Common myeloid progenitor, CD34-positive (primary cell): ENCODE measurements at regions not wholly inside any gene's neighbourhood (a gene's known extent, or its start where the extent isn't known, plus 50 kb on each side); places are given as distances from the start of the nearest gene placed in this dataset.

Experiments
- CTCF ChIA-PET: fragments of 350-600 bp; sonication (Branson Sonifier 250); formaldehyde crosslinking; loops from one replicate; lab custom pipeline; 2021; ENCODE audit warnings: antibody characterized with exemption; lab: Charles Lee
- POLR2A ChIA-PET: fragments of 350-600 bp; sonication (Branson Sonifier 250); formaldehyde crosslinking; loops from one replicate; lab custom pipeline; 2021; ENCODE audit warnings: antibody characterized with exemption; lab: Charles Lee
- DNase-seq, 3 donors: peaks; one replicate each; pipeline versions ENCODE4 v3.0.0 to v3.0.0-alpha.2; 2013
- H3K27ac ChIP-seq, 2 experiments: 1 replicate in 1 of 2; 2 replicates in 1 of 2; pipeline ENCODE4 v1.7.0; 2013; ENCODE audit warnings: inconsistent platforms in 2 of 2, low read length in 2 of 2, mild to moderate bottlenecking in 2 of 2, low read depth in 1 of 2, moderate library complexity in 1 of 2; ENCODE audit not compliant: severe bottlenecking in 2 of 2, insufficient read depth in 1 of 2, poor library complexity in 1 of 2
- H3K27me3 ChIP-seq, 5 experiments: replicated peaks in 2 of 5; 1 replicate in 3 of 5; 2 replicates in 2 of 5; pipeline versions ENCODE4 v1.6.1 to v1.7.0; 2013; ENCODE audit warnings: low read length in 4 of 5, mild to moderate bottlenecking in 2 of 5, moderate library complexity in 2 of 5, inconsistent platforms in 1 of 5; ENCODE audit not compliant: insufficient read depth in 5 of 5, control insufficient read depth in 4 of 5
- H3K36me3 ChIP-seq, 4 experiments: 1 replicate in 2 of 4; 2 replicates in 2 of 4; pipeline versions ENCODE4 v1.6.1 to v1.7.0; 2013; ENCODE audit warnings: low read length in 3 of 4, control low read depth in 1 of 4, mild to moderate bottlenecking in 1 of 4; ENCODE audit not compliant: control insufficient read depth in 4 of 4, insufficient read depth in 4 of 4
- H3K4me1 ChIP-seq, 4 experiments: 1 replicate in 3 of 4; 2 replicates in 1 of 4; pipeline versions ENCODE4 v1.6.1 to v1.7.1; 2013; ENCODE audit warnings: low read length in 3 of 4, mild to moderate bottlenecking in 3 of 4, control low read depth in 1 of 4, inconsistent platforms in 1 of 4, moderate library complexity in 1 of 4; ENCODE audit not compliant: control insufficient read depth in 4 of 4, insufficient read depth in 4 of 4; ENCODE audit errors: control extremely low read depth in 1 of 4
- H3K4me3 ChIP-seq, 7 experiments: 1 replicate in 4 of 7; 2 replicates in 3 of 7; pipeline versions ENCODE4 v1.5.1 to v1.7.0; 2013; ENCODE audit warnings: mild to moderate bottlenecking in 7 of 7, low read length in 6 of 7, moderate library complexity in 6 of 7, inconsistent platforms in 2 of 7, low read depth in 2 of 7, control low read depth in 1 of 7; ENCODE audit not compliant: insufficient read depth in 4 of 7, control insufficient read depth in 1 of 7; ENCODE audit errors: extremely low read depth in 1 of 7
- H3K9me3 ChIP-seq, 5 experiments: 1 replicate in 4 of 5; 2 replicates in 1 of 5; pipeline versions ENCODE4 v1.6.1 to v1.7.1; 2013; ENCODE audit warnings: low read length in 4 of 5, mild to moderate bottlenecking in 2 of 5, inconsistent platforms in 1 of 5, low read depth in 1 of 5, moderate library complexity in 1 of 5; ENCODE audit not compliant: control insufficient read depth in 4 of 5, insufficient read depth in 2 of 5; ENCODE audit errors: control extremely low read depth in 1 of 5
- WGBS: methylation state at CpG from one replicate; pipeline ENCODE4 v1.1.5; 2013; ENCODE audit not compliant: insufficient coverage; 5-methylcytosine and 5-hydroxymethylcytosine counted together

DNA sequence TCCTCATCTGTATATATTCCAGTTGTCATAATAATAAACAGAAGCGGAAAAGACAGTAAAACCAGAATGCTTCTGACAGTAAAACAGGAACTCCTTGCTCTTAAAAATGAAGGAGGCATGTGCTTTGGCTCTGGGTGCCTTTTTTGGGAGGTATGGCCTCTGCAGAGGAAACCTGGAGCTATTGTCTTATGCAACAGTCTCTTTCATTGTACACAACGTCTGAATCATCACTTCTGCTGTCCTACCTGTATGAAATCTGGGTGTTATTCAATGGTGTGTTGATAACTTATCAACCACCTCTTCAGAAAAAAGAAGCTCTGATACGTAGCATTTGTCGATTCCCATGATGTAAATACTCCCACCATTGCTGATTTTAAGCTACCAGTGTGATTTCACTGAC, 64.8 kb downstream of the CDCA7 start:
- POLR2A ChIA-PET = no interaction called here
- Histone ChIP-seq H3K4me1 (no peaks in the 10 kb centered on the region), H3K27ac (no peak overlapping the region), H3K27me3 (peaks cover 0 to 4% (median 1%) of the 10 kb centered on the region in 5 experiments), H3K36me3 (no peaks in the 10 kb centered on the region), H3K4me3 (no peak overlapping the region), H3K9me3 (no peaks in the 10 kb centered on the region)
- WGBS = 100% methylated on average over 1 of the region's 4 CpGs
- CTCF ChIA-PET = no interaction called here
- DNase-seq = no peak

DNA sequence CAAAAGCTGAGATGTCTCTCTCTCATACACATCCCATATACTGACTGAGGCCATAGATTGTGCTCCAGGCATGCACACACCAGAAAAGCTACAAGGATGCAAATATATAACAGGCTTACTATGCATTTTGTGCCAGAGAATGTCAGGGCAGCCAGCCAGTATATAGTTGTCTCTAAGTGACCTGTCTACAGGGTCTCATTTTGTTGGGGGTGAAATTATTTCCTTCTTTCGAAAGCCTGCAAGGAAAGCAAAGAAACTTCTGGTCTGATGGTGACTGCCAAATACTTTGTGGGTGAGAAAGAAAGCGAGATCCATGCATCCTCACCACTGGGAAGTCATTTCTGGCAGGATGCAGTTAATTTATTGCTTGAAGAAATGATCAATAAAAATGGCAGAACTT, 70.2 kb downstream of the CDCA7 start:
- Histone ChIP-seq H3K4me1 (no peaks in the 10 kb centered on the region), H3K36me3 (no peaks in the 10 kb centered on the region), H3K4me3 (no peak overlapping the region), H3K27ac (no peak overlapping the region), H3K9me3 (peaks cover 0 to 4% (median 0%) of the 10 kb centered on the region in 5 experiments), H3K27me3 (peaks cover 0 to 4% (median 0%) of the 10 kb centered on the region in 5 experiments)
- WGBS = 90% methylated on average over 2 of the region's 2 CpGs
- POLR2A ChIA-PET = no interaction called here
- DNase-seq = no peak
- CTCF ChIA-PET = interaction anchor here (0.9 kb wide), 1 partner anchor 13 kb away, joined by 3 read pairs; no protein-coding TSS in a partner anchor

- POLR2A ChIA-PET = no interaction called here
- no peak for DNase-seq
- no peaks in the 10 kb centered on the region for H3K27me3 ChIP-seq
- CTCF ChIA-PET = interaction anchor here (1.2 kb wide), 1 partner anchor 28 kb away, joined by 4 read pairs; no protein-coding TSS in a partner anchor
- WGBS = 94% methylated on average over 4 of the region's 6 CpGs
- H3K36me3 ChIP-seq = no peaks in the 10 kb centered on the region
- H3K4me3 ChIP-seq = no peak overlapping the region
- H3K4me1 ChIP-seq = peaks cover 0 to 5% (median 3%) of the 10 kb centered on the region in 4 experiments
- H3K9me3 ChIP-seq = peaks cover 0 to 4% (median 0%) of the 10 kb centered on the region in 5 experiments
- no peak overlapping the region for H3K27ac ChIP-seq
Measured at GRCh38 chr2:173427887-173428668, 73.4 kb downstream of the CDCA7 start.

DNA sequence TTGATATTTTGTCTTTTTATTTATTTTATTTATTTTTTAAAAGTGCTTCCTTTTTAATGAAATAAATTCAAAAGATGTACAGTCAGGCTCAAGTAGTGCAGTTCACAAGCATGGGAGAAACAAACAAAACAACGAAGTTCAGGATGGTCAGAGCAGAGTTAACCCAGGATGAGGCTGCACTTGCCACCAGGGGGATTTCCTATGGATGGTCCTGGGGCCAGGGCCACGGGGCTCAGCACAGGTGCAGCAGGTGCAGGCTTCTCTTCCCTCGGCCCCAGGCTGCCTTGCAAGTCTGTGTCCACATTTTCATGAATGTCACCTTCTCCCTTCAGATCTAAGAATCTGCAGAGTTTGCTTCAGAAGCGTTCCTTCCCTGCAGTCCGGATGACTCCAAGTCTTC, 76.5 kb downstream of the CDCA7 start:
- no peaks in the 10 kb centered on the region for H3K27me3 ChIP-seq
- ChIA-PET CTCF (interaction anchor here (1.9 kb wide), 1 partner anchor 29 kb away, joined by 10 read pairs; no protein-coding TSS in a partner anchor), POLR2A (no interaction called here)
- H3K27ac ChIP-seq = no peak overlapping the region
- no peaks in the 10 kb centered on the region for H3K36me3 ChIP-seq
- peaks cover 3 to 9% (median 5%) of the 10 kb centered on the region in 4 experiments for H3K4me1 ChIP-seq
- no peak overlapping the region for H3K4me3 ChIP-seq
- WGBS = 83% methylated on average over 5 of the region's 5 CpGs
- no peak for DNase-seq
- H3K9me3 ChIP-seq = peaks cover 0 to 4% (median 0%) of the 10 kb centered on the region in 5 experiments

DNA sequence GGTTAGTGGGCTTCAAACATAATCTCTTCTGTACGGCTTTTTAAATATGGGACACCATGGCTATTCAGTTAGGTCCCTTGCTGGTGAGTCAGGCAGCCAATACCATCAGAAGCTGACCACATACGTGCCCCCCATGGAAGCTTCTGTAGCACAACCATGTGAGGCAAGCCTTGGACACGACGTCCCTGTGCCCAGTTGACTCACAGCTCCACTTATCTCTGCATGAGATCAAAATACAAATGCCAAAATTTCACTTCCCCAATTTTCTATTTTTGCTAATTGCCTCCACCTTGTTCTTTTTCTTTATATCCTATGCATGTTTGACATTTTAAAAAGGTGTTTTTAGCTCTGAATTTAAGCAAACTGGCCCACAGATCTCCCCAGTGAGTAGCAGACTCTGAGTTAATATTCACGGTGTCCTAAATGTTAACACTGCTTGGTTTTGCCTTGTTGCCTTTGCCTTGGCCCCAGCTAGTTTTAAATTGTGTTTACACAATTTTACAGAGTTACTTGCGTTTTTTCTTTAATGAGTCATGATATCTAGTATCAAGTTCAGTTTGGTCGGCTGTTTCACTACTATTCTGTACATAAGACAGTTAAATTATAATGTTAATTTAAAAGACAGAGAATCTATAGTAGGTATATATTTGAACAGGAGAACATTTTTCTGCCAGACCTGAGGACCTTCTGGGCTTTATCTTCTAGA, 77.5 kb downstream of the CDCA7 start:
- WGBS = 55% methylated on average over 4 of the region's 7 CpGs
- CTCF ChIA-PET = no interaction called here
- no peaks in the 10 kb centered on the region for H3K9me3 ChIP-seq

GRCh38 chr2:173434762-173435569, 80.3 kb downstream of the CDCA7 start:
- Histone ChIP-seq H3K27me3 (no peaks in the 10 kb centered on the region), H3K9me3 (no peaks in the 10 kb centered on the region), H3K4me3 (no peak overlapping the region), H3K27ac (no peak overlapping the region), H3K36me3 (no peaks in the 10 kb centered on the region), H3K4me1 (peaks cover 3 to 9% (median 5%) of the 10 kb centered on the region in 4 experiments)
- WGBS = 91% methylated on average over 2 of the region's 5 CpGs
- POLR2A ChIA-PET = no interaction called here
- CTCF ChIA-PET = interaction anchor here (1.3 kb wide), 1 partner anchor 32 kb away, joined by 3 read pairs; no protein-coding TSS in a partner anchor
- no peak for DNase-seq

More for the DNA sequence above, 77.5 kb downstream of the CDCA7 start:
- no peaks in the 10 kb centered on the region for H3K27me3 ChIP-seq
- peak; percentile 31 to 80 (median 75) for DNase-seq
- peaks cover 3 to 9% (median 5%) of the 10 kb centered on the region in 4 experiments for H3K4me1 ChIP-seq
- H3K27ac ChIP-seq = no peak overlapping the region
- POLR2A ChIA-PET = no interaction called here
- H3K4me3 ChIP-seq = no peak overlapping the region
- no peaks in the 10 kb centered on the region for H3K36me3 ChIP-seq
